Upper lobe of left lung (tissue), 6 donors: ENCODE measurements at regions not wholly inside any gene's neighbourhood (a gene's known extent, or its start where the extent isn't known, plus 50 kb on each side); places are given as distances from the start of the nearest gene placed in this dataset.

Experiments
- ATAC-seq, 2 donors: fragments of 200-7000 bp; cut with Tn5 transposase; one replicate each; pipeline ENCODE4 v1.9.1; 2022; ENCODE audit warnings: mild to moderate bottlenecking in 2 of 2, moderate library complexity in 2 of 2; ENCODE audit not compliant: low FRiP score in 2 of 2
- DNase-seq, 2 donors: peaks; one replicate each; pipeline ENCODE4 v3.0.0-alpha.2; 2019 to 2020
- H3K27ac ChIP-seq, 4 donors: fragments of 200-600 bp; sonication (generic); one replicate each; pipeline ENCODE4 v1.5.1; 2016 to 2019
- H3K27me3 ChIP-seq, 4 donors: fragments of 200-600 bp; sonication (generic); one replicate each; pipeline ENCODE4 v1.5.1; 2017 to 2019
- H3K36me3 ChIP-seq, 4 donors: fragments of 200-600 bp; sonication (generic); one replicate each; pipeline ENCODE4 v1.5.1; 2016 to 2019
- H3K4me1 ChIP-seq, 4 donors: fragments of 200-600 bp; sonication (generic); one replicate each; pipeline ENCODE4 v1.5.1; 2018 to 2019
- H3K4me3 ChIP-seq, 4 donors: fragments of 200-600 bp; sonication (generic); one replicate each; pipeline ENCODE4 v1.5.1; 2017 to 2019; ENCODE audit warnings: mild to moderate bottlenecking in 2 of 4, moderate library complexity in 1 of 4
- H3K9me3 ChIP-seq, 4 donors: fragments of 200-600 bp; sonication (generic); one replicate each; pipeline ENCODE4 v1.5.1; 2018 to 2019
- EP300 ChIP-seq, 4 donors: sonication (generic); formaldehyde crosslinking; IDR thresholded peaks; one replicate each; pipeline ENCODE4 v1.5.1; 2017; ENCODE audit warnings: antibody characterized with exemption in 4 of 4, control low read depth in 2 of 4
- POLR2A ChIP-seq, 4 donors: fragments of 450-650 bp; IDR thresholded peaks; one replicate each; pipeline ENCODE4 v1.5.1; 2016 to 2017; ENCODE audit warnings: antibody characterized with exemption in 4 of 4, mild to moderate bottlenecking in 2 of 4
- POLR2AphosphoS5 ChIP-seq, 2 donors: sonication (generic); formaldehyde crosslinking; IDR thresholded peaks; one replicate each; pipeline ENCODE4 v1.5.1; 2017; ENCODE audit warnings: antibody characterized with exemption in 2 of 2
- WGBS, 2 donors: methylation state at CpG; one replicate each; pipeline ENCODE4 v1.1.5; 2017 to 2018; 5-methylcytosine and 5-hydroxymethylcytosine counted together
- TF ChIP-seq, protein P1 (sequence below), 6 experiments: fragments of 450-650 bp in 4 of 6; fragments of 200-600 bp in 2 of 6; sonication (generic) in 2 of 6; IDR thresholded peaks; one replicate each; pipeline ENCODE4 v1.5.1; 2016 to 2019; ENCODE audit warnings: antibody characterized with exemption in 6 of 6
- donor health status: DM: no; HTN: no; CAD: no; lungs with moderate emphysema.
- donor health status: DM: no; HTN: yes; CAD: no; lungs with severe emphysema.

GRCh38 chr20:48098099-48098498 is 312.8 kb upstream of the SULF2 start:
- no peak for TF ChIP-seq POLR2A (IDR thresholded peaks at IDR 0.05)
- TF ChIP-seq EP300 (IDR thresholded peaks at IDR 0.05) = no peak
- TF ChIP-seq, protein P1, sequence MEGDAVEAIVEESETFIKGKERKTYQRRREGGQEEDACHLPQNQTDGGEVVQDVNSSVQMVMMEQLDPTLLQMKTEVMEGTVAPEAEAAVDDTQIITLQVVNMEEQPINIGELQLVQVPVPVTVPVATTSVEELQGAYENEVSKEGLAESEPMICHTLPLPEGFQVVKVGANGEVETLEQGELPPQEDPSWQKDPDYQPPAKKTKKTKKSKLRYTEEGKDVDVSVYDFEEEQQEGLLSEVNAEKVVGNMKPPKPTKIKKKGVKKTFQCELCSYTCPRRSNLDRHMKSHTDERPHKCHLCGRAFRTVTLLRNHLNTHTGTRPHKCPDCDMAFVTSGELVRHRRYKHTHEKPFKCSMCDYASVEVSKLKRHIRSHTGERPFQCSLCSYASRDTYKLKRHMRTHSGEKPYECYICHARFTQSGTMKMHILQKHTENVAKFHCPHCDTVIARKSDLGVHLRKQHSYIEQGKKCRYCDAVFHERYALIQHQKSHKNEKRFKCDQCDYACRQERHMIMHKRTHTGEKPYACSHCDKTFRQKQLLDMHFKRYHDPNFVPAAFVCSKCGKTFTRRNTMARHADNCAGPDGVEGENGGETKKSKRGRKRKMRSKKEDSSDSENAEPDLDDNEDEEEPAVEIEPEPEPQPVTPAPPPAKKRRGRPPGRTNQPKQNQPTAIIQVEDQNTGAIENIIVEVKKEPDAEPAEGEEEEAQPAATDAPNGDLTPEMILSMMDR (IDR thresholded peaks at IDR 0.05) = no peak
- TF ChIP-seq POLR2AphosphoS5 (IDR thresholded peaks at IDR 0.05) = no peak
- H3K4me3 ChIP-seq = no peak overlapping the region
- H3K27ac ChIP-seq = no peak overlapping the region
- H3K36me3 ChIP-seq = no peaks in the 10 kb centered on the region
- peak in 1 of 2 donors; percentile 61 for ATAC-seq
- no peaks in the 10 kb centered on the region for H3K27me3 ChIP-seq
- H3K4me1 ChIP-seq = no peaks in the 10 kb centered on the region
- no peak for DNase-seq
- WGBS, 2 donors = 87 to 100% methylated on average over 2 of the region's 2 CpGs
- H3K9me3 ChIP-seq = no peaks in the 10 kb centered on the region

GRCh38 chr20:48096957-48097890 is 311.9 kb upstream of the SULF2 start:
- DNase-seq = no peak
- Histone ChIP-seq H3K27me3 (no peaks in the 10 kb centered on the region), H3K4me1 (no peaks in the 10 kb centered on the region), H3K4me3 (no peak overlapping the region), H3K27ac (no peak overlapping the region), H3K36me3 (no peaks in the 10 kb centered on the region), H3K9me3 (no peaks in the 10 kb centered on the region)
- ATAC-seq = peak; percentile 28 to 37
- TF ChIP-seq POLR2A (IDR thresholded peaks at IDR 0.05) (no peak), EP300 (IDR thresholded peaks at IDR 0.05) (no peak), POLR2AphosphoS5 (IDR thresholded peaks at IDR 0.05) (no peak)
- TF ChIP-seq, protein P1 (IDR thresholded peaks at IDR 0.05) = no peak
- 90 to 95% methylated on average over 6 to 10 of the region's 10 CpGs for WGBS, 2 donors

DNA sequence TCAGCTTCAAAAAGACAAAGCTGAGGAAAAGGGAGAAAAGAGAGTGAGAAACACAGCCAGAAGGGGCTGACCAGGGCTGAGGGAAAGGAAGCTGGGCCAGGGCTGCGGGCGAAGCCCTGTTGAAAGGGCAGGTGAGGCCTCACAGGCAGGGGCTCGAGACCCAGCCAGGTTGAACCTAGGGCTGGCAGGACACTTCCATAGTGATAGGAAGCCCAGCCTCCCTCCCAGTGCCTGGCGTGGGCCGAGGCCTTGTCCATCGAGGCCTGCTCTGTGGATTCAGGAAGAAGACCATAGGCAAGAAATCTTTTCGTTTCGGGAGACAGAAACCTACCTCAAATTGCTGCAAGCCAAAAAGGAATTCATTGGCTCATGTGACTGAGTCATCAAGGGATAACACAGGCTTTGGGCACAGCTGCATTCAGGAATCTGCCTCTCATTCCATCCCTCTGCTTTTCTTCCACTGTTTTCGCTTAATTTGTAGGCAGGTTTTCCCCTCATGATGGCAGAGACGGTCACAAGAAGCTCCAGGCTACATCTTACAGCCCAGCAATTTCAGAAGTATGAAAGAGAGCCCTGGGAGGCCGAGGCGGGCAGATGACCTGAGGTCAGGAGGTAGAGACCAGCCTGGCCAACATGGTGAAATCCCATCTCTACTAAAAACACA is 311.1 kb upstream of the SULF2 start:
- ATAC-seq (no peak), DNase-seq (peak in 1 of 2 donors; percentile 56)
- H3K4me3 ChIP-seq = no peak overlapping the region
- no peak overlapping the region for H3K27ac ChIP-seq
- H3K9me3 ChIP-seq = no peaks in the 10 kb centered on the region
- no peaks in the 10 kb centered on the region for H3K27me3 ChIP-seq
- H3K36me3 ChIP-seq = no peaks in the 10 kb centered on the region
- no peaks in the 10 kb centered on the region for H3K4me1 ChIP-seq
- 92 to 96% methylated on average over 12 of the region's 12 CpGs for WGBS, 2 donors
- TF ChIP-seq EP300 (IDR thresholded peaks at IDR 0.05) (no peak), POLR2A (IDR thresholded peaks at IDR 0.05) (no peak), POLR2AphosphoS5 (IDR thresholded peaks at IDR 0.05) (no peak)
- TF ChIP-seq, protein P1 (IDR thresholded peaks at IDR 0.05) = no peak

DNA sequence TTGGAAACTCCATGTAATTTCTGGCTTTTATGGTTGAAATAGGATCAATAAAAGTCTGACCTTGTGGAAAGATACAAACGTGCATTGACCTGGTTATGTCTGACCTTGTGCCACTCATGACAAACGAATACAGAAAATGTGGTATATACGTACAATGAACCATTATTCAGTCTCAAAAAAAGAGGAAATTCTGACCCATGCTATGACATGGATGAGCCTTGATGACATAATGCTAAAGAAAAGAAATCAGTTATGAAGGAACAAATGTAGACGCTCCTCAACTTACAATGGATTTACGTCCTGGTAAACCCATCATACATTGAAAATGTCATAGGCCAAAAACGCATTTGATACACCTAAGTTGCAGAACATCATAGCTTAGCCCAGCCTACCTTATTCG is 309.7 kb upstream of the SULF2 start:
- Histone ChIP-seq H3K9me3 (no peaks in the 10 kb centered on the region), H3K4me3 (no peak overlapping the region), H3K36me3 (no peaks in the 10 kb centered on the region), H3K27me3 (no peaks in the 10 kb centered on the region), H3K27ac (no peak overlapping the region), H3K4me1 (no peaks in the 10 kb centered on the region)
- TF ChIP-seq, protein P1 (IDR thresholded peaks at IDR 0.05) = no peak
- TF ChIP-seq EP300 (IDR thresholded peaks at IDR 0.05) (no peak), POLR2AphosphoS5 (IDR thresholded peaks at IDR 0.05) (no peak), POLR2A (IDR thresholded peaks at IDR 0.05) (no peak)
- WGBS, 2 donors = 91 to 93% methylated on average over 7 of the region's 7 CpGs
- DNase-seq (no peak), ATAC-seq (no peak)
